NCI-H446 treated with DMSO at 0.1 percent for 48 hours (cell line): ENCODE measurements at regions not wholly inside any gene's neighbourhood (a gene's known extent, or its start where the extent isn't known, plus 50 kb on each side); places are given as distances from the start of the nearest gene placed in this dataset.

Experiments used
- DNase-seq: peaks from one replicate; lab custom pipeline; 2025; lab: John Stamatoyannopoulos, UW

GRCh38 chr10:31081937-31082840 lies 50.5 kb upstream of the ZNF438 start:
- no peak for DNase-seq

GRCh38 chr10:31083765-31084184 lies 52.1 kb upstream of the ZNF438 start:
- peak; percentile 31 for DNase-seq

GRCh38 chr10:31087011-31087410 lies 55.3 kb upstream of the ZNF438 start:
- DNase-seq, result no peak

GRCh38 chr10:31087851-31088250 lies 56.2 kb upstream of the ZNF438 start:
- no peak for DNase-seq

GRCh38 chr10:31090894-31091607 lies 59.4 kb upstream of the ZNF438 start:
- DNase-seq, result no peak

GRCh38 chr10:31095677-31096560 lies 64.3 kb upstream of the ZNF438 start:
- no peak for DNase-seq

- no peak for DNase-seq
These were observed 66.4 kb upstream of the ZNF438 start for GRCh38 chr10:31098046-31098445.

- no peak for DNase-seq
These were observed 67.4 kb upstream of the ZNF438 start for GRCh38 chr10:31099094-31099493.

GRCh38 chr10:31099664-31100063 lies 68.0 kb upstream of the ZNF438 start:
- DNase-seq, result no peak

- no peak for DNase-seq
These were observed 68.5 kb upstream of the ZNF438 start for GRCh38 chr10:31100115-31100601.

- DNase-seq, result no peak
These were observed 69.0 kb upstream of the ZNF438 start for GRCh38 chr10:31100662-31101061.

- no peak for DNase-seq
These were observed 69.5 kb upstream of the ZNF438 start for GRCh38 chr10:31101123-31101522.

GRCh38 chr10:31102421-31102820 lies 70.8 kb upstream of the ZNF438 start:
- DNase-seq, result no peak

- DNase-seq, result no peak
These were observed 71.4 kb upstream of the ZNF438 start for GRCh38 chr10:31103112-31103511.

GRCh38 chr10:31112961-31113360 lies 81.3 kb upstream of the ZNF438 start:
- DNase-seq, result no peak

GRCh38 chr10:31116226-31116625 lies 84.6 kb upstream of the ZNF438 start:
- no peak for DNase-seq

GRCh38 chr10:31118556-31118955 lies 86.9 kb upstream of the ZNF438 start:
- no peak for DNase-seq

- no peak for DNase-seq
These were observed 88.7 kb upstream of the ZNF438 start for GRCh38 chr10:31120392-31120791.

GRCh38 chr10:31120961-31121685 lies 89.5 kb upstream of the ZNF438 start:
- DNase-seq, result no peak

- no peak for DNase-seq
These were observed 90.3 kb upstream of the ZNF438 start for GRCh38 chr10:31121757-31122577.
